ENCODE measurements at regions not wholly inside any gene's neighbourhood (a gene's known extent, or its start where the extent isn't known, plus 50 kb on each side); places are given as distances from the start of the nearest gene placed in this dataset.

GRCh38 chr11:44443836-44444769 lies 121.4 kb upstream of the CD82 start:
- peaks cover 0 to 3% (median 0%) of the 10 kb centered on the region in 4 donors for H3K4me1 ChIP-seq
- no peaks in the 10 kb centered on the region for H3K36me3 ChIP-seq
- ATAC-seq (ENCODE audit: low FRiP score in 2 of 2) (no peak), DNase-seq (peak in 1 of 2 donors; percentile 48)
- no peak overlapping the region for H3K4me3 ChIP-seq
- no peak overlapping the region for H3K27ac ChIP-seq
- H3K27me3 ChIP-seq: no peaks in the 10 kb centered on the region
- TF ChIP-seq EP300 (IDR thresholded peaks at IDR 0.05): no peak
- no peak for TF ChIP-seq POLR2AphosphoS5 (IDR thresholded peaks at IDR 0.05)
- TF ChIP-seq, protein P1, sequence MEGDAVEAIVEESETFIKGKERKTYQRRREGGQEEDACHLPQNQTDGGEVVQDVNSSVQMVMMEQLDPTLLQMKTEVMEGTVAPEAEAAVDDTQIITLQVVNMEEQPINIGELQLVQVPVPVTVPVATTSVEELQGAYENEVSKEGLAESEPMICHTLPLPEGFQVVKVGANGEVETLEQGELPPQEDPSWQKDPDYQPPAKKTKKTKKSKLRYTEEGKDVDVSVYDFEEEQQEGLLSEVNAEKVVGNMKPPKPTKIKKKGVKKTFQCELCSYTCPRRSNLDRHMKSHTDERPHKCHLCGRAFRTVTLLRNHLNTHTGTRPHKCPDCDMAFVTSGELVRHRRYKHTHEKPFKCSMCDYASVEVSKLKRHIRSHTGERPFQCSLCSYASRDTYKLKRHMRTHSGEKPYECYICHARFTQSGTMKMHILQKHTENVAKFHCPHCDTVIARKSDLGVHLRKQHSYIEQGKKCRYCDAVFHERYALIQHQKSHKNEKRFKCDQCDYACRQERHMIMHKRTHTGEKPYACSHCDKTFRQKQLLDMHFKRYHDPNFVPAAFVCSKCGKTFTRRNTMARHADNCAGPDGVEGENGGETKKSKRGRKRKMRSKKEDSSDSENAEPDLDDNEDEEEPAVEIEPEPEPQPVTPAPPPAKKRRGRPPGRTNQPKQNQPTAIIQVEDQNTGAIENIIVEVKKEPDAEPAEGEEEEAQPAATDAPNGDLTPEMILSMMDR (IDR thresholded peaks at IDR 0.05): no peak
- TF ChIP-seq POLR2A (IDR thresholded peaks at IDR 0.05): no peak
- H3K9me3 ChIP-seq: no peaks in the 10 kb centered on the region
- WGBS, 2 donors: 75 to 79% methylated on average over 18 to 28 of the region's 28 CpGs

DNA sequence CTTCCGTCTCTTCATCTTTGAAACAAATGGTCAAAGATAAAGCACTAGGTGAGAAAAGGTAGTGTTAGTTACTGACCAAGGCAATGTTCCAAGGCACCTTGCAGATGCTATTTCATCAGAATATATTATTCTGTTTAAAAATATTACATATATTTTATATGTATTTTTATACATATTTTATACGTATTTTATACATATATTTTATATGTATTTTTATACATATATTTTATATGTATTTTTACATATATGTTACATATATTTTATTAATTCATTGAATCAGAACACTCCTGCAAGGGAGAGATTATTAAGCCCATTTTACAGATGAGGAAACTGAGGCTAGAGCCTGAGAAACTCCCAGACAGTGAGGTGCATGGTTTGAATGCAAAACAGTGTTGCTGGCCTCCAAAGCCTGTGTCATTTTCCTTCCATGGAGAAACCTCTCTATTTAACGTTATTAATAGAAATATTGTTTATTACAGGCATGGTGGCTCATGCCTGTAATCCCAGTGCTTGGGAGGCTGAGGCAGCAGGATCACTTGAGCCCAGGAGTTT lies 120.6 kb upstream of the CD82 start:
- H3K27me3 ChIP-seq: no peaks in the 10 kb centered on the region
- WGBS, 2 donors: 61 to 78% methylated on average over 3 of the region's 3 CpGs
- H3K36me3 ChIP-seq: no peaks in the 10 kb centered on the region
- no peak overlapping the region for H3K4me3 ChIP-seq
- DNase-seq (no peak), ATAC-seq (ENCODE audit: low FRiP score in 2 of 2) (no peak)
- no peak for TF ChIP-seq POLR2A (IDR thresholded peaks at IDR 0.05)
- TF ChIP-seq, protein P1 (IDR thresholded peaks at IDR 0.05): no peak
- no peak for TF ChIP-seq POLR2AphosphoS5 (IDR thresholded peaks at IDR 0.05)
- no peak for TF ChIP-seq EP300 (IDR thresholded peaks at IDR 0.05)
- no peak overlapping the region for H3K27ac ChIP-seq
- H3K9me3 ChIP-seq: no peaks in the 10 kb centered on the region
- peaks cover 0 to 3% (median 0%) of the 10 kb centered on the region in 4 donors for H3K4me1 ChIP-seq

DNA sequence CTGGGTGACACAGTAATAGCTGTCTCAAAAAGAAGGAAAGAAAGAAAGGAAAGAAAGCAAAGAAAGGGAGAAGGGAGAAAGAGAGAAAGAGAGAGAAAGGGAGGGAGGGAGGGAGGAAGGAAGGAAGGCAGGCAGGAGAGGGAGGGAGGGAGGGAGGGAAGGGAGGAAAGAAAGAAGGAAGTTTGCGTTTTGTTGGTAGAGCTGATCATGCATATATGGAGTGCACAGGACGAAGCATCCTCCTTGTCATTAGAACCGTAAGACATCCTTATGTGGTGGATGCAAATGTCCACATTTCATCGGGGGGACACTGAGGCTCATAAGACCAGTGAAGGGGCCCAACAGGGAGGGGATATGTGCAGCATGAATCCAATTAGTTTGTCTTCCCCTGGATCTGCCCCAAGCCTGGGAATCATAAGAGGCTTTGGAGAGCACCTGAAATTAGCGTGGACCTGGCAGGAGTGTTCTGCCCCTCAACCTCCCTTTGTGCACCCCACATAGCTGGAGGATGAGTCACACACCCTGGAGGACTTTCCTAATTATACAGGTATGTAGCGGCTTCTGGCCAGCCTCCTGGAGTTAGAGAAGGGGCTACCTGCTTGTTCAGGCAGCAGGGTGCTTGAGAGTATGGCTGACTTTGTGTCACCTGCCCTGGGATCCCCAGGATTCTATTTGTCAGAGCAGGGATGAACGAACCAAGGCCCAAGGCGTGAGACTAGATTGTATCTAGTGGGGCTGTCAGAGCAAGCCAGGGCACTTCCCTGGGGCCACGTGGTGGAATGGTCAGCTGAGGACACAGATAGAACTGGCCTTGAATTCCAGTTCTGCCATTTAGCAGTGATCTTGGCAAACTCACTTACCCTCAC lies 119.7 kb upstream of the CD82 start:
- Histone ChIP-seq H3K27ac (no peak overlapping the region), H3K36me3 (no peaks in the 10 kb centered on the region), H3K9me3 (no peaks in the 10 kb centered on the region), H3K27me3 (no peaks in the 10 kb centered on the region), H3K4me1 (peaks cover 0 to 3% (median 0%) of the 10 kb centered on the region in 4 donors), H3K4me3 (no peak overlapping the region)
- TF ChIP-seq, protein P1 (IDR thresholded peaks at IDR 0.05): no peak
- TF ChIP-seq EP300 (IDR thresholded peaks at IDR 0.05): no peak
- 38 to 39% methylated on average over 5 to 9 of the region's 9 CpGs for WGBS, 2 donors
- ATAC-seq (ENCODE audit: low FRiP score in 2 of 2): peak; percentile 21 to 80
- peak in 1 of 2 donors; percentile 42 for DNase-seq

- H3K36me3 ChIP-seq: no peaks in the 10 kb centered on the region
- 42 to 51% methylated on average over 5 to 7 of the region's 7 CpGs for WGBS, 2 donors
- H3K9me3 ChIP-seq: no peaks in the 10 kb centered on the region
- TF ChIP-seq, protein P1 (IDR thresholded peaks at IDR 0.05): no peak
- TF ChIP-seq POLR2A (IDR thresholded peaks at IDR 0.05) (no peak), EP300 (IDR thresholded peaks at IDR 0.05) (no peak), POLR2AphosphoS5 (IDR thresholded peaks at IDR 0.05) (no peak)
- H3K4me3 ChIP-seq: no peak overlapping the region
- no peak overlapping the region for H3K27ac ChIP-seq
- ATAC-seq (ENCODE audit: low FRiP score in 2 of 2) (peak in 1 of 2 donors; percentile 34), DNase-seq (no peak)
- peaks cover 0 to 3% (median 0%) of the 10 kb centered on the region in 4 donors for H3K4me1 ChIP-seq
- H3K27me3 ChIP-seq: no peaks in the 10 kb centered on the region
These were observed 119.1 kb upstream of the CD82 start for GRCh38 chr11:44446366-44446762.

Data from upper lobe of left lung (tissue), 6 donors.